ENCODE measurements at regions not wholly inside any gene's neighbourhood (a gene's known extent, or its start where the extent isn't known, plus 50 kb on each side); places are given as distances from the start of the nearest gene placed in this dataset.
"Not testable (repeated sequence)": the region's sequence is repeated elsewhere in the genome, so short reads cannot be mapped to it uniquely, and the experiment has no call there.

DNA sequence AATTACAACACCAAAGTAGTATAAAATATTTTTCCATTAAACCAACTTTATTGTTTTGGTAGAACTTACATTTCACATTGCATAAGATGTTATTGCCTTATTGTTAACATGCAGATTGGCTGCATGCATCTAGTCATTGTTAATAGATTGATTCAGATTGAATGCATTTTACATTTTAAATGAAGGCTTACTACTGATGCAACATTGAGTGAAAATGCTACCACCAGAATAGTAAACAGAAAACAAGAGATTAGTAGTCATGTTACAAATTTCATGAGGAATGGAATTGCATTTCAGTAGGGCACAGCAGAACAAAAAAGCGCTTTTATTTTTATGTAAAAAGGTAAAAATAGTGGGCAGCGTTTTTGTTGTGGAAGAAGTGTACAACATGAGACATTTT is 298.3 kb downstream of the ARL4A start:
- no peak for DNase-seq (ENCODE audit: low read depth, low spot score)

DNA sequence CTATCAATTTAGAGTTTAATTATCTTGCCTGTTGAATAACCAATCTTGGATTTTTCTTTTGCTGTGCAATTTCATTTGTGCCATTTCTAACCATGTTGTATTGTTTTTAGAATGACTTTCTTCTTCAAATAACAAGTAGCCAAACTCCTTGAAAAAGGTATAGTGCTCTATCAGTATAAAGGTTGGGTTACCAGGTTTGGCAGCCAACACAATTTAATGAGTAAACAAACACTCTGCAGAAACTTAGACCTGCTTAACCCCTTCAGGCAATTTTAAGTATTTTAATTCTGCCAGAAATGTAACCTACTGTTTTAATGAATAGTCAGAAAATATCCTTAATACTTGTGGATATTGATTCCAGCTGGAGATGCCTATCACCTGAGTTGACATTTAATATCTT is 299.8 kb downstream of the ARL4A start:
- DNase-seq (ENCODE audit: low read depth, low spot score) = no peak

DNA sequence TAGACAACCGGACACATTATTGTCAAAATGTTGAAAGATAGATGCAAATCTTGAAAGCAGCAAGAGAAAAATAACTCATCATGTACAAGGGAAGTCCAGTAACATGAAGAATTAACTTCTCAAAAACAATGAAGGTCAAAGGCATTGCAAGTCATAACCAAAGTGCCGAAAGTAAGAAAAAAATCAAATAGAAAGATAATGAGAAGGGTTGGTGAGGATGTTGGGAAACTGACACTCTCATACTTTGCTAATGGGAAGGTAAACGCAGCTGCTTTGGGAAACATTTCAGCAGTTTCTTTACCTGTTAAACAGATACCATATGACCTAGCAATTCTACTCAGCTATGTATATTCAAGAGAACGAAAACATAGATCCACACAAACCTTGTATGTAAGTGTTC is 303.0 kb downstream of the ARL4A start:
- DNase-seq (ENCODE audit: low read depth, low spot score) = no peak

DNA sequence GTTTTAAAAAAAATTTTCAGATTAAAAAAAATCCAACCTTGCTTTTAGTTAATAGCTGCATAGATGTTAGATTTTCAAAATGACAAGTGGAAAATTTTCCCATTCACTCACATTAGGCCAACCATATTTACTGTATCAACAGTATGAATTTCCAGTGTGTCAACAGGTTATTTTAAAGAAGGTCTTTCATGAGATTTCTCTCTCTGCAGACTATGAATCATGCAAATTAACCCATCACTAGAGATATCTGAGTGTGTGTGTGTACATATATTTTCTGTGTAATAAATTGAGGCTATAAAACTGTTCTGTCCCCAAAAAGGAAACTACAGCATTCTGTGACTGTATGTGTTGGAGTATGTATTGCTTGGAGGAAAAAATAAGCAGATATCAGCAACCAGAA is 305.6 kb downstream of the ARL4A start:
- no peak for DNase-seq (ENCODE audit: low read depth, low spot score)

DNA sequence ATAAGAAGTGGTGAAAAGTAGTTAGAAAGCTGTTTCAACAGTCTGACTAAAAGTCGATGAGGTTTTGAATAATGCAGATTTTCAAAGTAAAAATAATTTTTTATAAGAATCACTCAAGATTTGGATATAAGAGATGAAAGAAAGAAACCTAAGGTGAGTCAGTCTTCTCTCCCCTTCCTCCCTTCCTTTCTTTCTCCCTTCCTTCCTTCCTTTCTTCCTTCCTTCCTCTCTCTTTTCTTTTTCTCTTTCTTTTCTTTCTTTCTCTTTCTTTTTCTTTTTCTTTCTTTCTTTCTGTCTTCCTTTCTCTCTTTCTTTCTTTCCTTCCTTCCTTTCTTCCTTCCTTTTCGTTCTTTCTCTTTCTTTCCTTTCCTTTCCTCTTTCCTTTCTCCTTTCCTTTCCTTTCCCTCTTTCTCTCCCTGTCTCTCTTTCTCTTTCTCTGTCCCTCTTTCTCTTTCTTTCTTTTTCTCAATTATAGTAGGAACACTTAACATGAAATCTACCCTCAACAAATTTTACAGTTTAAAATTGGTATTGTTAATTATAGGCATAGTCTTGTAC is 308.6 kb downstream of the ARL4A start:
- no peak for DNase-seq (ENCODE audit: low read depth, low spot score)

DNA sequence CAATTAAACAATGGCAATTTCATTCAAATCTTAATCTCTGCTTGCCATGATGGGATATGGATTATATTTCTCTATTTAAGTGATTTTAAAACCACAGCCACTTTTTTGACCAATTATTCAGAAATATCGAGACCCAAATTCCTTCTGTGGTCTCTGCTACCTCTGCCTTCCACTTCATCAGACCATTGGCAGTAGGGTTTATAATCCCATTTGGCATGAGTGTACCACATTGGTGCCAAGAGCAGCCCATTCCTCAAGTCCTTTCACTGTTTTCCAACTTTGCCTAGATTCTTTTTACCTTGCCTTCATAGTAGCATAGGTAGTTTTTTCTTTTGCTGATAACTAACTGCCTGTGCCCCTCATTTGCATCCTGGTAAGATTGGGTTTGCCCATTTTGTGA is 319.9 kb downstream of the ARL4A start:
- no peak for DNase-seq (ENCODE audit: low read depth, low spot score)

DNA sequence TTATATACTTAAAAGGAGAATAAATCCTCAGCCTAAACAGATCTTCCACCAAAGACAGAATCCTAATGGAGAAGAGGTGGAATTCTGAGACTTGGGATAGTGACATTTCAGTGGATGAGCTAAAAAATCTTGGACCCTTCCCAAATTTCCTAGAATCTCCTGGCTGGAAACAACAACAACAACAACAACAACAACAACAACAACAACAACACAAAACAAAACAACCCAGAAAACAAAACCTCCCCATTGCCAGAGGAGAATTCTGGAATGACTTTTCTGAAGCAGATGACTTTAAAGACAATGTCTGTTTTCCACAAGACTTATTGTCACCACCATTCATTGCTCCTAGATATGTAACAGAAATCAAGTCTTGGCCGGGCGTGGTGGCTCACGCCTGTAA is 322.1 kb downstream of the ARL4A start:
- no peak for DNase-seq (ENCODE audit: low read depth, low spot score)

DNA sequence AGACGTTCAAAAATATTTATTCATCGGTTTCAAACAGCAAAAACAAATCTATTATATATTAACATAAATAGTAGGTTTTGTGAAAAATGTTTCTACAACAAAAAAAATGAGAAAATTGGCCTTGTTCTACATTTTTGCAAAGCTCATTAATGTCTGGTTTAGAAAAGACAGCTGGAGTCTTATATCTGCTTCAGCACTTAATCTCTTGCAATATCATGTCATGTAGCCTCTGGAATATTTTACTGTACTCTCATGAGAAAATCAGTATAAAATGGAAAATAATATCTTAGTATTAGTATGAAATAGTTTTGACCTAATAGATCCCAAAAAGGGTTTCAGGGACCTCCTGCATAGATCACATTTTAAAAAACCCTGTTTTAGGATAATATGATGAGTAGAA is 326.6 kb downstream of the ARL4A start:
- DNase-seq (ENCODE audit: low read depth, low spot score) = no peak

DNA sequence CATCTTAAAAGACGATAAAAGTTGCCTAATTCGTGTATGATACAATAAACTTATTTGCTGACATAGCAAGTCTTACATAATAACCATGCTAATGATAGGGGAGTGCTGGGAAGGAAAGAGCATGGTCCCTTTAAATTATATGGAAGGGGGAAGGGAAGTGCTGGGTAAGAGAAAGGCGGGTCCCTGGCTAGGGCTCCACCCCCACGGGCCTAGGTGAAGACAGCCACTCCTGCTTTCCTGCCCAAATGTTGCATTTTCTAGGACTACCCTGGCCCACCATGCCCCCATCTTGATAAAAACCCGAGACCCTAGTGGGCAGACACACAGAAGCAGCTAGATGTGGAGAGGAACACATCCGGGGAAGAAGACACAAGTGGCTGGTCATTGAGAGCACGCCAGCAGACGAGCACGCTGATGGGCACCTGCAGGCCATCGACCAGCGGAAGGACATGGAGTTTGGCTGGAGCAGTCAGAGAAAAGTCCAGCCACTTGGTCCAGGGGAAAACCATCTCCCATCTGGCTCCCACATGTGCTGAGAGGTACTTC is 328.7 kb downstream of the ARL4A start:
- DNase-seq (ENCODE audit: low read depth, low spot score) = no peak

DNA sequence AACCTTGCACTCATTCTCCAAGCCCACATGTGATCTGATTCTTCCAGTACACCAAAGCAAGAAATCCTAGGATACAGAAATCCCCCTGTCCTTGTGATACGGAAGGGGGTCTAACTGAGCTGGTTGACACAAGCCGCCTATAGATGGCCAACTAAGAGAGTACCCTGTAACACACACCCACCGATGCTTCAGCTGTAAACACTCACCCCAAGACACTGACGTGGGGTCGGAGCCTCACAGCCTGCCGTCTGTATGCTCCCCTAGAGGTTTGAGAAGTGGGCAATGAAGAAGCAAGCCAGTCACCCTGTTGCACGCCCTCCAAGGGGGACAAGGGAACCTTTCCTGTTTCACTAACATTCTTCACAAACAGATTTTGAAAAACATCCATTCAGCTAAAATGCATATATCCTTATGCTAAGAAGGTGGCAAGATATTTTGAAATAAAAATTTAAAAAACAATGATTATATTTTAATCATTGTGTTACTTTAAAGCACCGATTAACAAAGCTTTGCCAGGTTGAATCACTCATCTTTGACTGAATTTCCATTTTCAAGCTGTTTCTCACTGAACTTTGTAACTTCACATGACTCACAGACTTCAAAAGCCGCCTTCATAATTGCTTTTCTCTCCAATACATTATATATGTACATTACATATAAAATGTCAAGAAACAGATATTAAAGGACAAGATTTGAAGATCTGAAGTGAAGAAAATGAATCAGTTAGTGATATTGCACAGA is 329.3 kb downstream of the ARL4A start:
- DNase-seq (ENCODE audit: low read depth, low spot score) = no peak

DNA sequence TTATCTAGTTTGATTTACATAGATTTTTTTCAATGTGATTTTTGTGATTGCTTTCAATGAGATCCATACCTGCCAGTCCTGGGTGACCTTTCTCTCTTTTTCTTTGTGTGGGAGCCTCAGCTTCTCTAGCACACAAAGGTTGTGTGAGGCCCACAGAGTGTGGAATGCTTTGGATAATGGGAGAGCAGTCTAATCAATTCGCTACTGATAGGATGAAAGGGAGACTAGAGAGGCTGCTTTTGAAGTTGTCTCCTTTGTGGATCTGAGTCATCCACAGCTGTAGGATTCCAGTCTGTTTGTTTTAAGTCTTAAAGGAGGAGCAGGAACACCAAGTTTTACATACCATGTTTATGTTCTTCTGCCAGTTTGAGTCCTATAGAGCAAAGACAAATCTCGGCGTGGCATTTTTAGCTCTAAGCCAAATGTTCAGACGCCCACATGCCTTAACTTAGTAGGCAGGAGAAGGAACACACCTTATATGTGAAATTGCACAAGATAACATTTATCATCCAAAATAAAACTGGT is 330.0 kb downstream of the ARL4A start:
- no peak for DNase-seq (ENCODE audit: low read depth, low spot score)

DNA sequence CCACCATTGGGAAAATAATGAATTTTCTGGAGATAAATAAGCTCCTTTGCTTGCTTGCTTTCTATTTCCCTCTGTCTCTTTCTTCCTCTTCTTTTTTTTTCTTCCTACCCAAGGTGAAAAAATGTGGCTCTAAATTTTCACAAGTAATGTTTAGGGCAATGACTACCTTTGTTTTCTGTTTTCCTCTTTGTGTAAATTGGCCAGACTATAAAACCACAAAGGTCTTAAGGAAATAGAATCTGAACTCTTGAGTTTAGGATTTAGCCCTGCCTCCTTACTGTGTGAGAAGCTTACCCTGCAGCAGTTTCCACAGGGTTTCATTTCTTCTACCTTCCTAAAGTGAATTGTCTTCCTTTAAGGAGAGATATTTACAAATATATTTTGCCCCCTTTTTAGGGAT is 330.4 kb downstream of the ARL4A start:
- DNase-seq (ENCODE audit: low read depth, low spot score) = no peak

DNA sequence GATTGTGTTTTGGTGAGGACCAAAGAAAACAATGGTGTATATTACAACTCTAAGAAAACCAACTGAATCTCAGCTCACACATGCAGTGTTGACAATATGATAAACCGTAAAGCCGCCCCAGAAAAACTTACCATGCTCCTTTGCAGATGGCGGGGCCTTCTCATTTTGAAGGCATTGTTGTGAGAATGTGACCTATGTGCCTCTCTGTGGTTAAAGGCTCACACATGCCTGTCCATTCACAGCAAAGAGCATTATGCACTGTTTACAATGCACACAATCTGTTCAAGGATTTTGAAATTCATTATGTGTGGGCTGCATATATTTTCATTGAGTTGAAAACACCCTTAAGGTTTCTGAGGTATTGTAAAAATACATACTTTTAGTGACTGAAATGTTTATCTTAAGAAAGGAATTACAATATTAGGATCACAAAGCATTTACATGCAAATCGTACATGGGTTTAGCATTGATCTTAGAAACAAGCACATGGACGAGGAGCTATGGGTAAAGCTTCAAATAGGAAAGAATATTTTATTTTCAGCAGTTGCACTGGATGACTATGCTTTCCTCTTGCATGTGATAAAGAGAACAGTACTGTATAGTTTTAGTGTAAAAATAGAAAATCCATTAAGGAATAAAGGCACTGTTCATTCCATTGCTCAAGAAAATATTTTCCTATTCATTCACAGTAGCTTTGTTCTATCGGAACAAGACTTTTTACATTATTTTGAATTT is 334.3 kb downstream of the ARL4A start:
- no peak for DNase-seq (ENCODE audit: low read depth, low spot score)

DNA sequence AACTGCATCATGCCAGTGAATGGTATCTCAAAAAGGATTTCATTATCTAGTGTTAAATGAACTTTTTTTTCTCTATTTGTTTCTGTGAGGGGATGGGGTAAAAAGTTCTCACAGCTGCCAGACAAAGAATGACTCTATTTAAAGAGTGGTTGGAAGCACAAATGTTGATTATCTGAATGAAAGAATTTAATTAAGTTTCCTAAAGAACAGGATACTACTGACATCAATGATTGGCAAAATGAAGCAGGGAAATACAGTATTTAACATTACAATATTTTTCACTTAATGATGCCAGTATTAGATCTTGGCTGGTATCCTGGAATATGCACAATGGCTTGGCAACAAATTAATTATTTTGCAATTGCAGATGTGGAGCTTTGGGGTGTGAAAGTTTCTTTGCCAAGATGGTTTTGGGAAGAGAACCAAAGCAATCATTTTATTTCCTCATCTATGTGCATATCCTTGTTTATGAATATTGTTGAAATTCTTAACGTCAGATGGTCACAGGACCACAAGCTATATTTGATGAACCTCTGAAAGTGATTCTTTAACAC is 336.8 kb downstream of the ARL4A start:
- peak; percentile 60 for DNase-seq (ENCODE audit: low read depth, low spot score)

DNA sequence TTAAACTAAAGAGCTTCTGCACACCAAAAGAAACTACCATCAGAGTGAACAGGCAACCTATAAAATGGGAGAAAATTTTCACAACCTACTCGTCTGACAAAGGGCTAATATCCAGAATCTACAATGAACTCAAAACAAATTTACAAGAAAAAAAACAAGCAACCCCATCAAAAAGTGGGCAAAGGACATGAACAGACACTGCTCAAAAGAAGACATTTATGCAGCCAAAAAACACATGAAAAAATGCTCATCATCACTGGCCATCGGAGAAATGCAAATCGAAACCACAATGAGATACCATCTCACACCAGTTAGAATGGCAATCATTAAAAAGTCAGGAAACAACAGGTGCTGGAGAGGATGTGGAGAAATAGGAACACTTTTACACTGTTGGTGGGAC is 337.6 kb downstream of the ARL4A start:
- DNase-seq (ENCODE audit: low read depth, low spot score) = not testable (repeated sequence)

DNA sequence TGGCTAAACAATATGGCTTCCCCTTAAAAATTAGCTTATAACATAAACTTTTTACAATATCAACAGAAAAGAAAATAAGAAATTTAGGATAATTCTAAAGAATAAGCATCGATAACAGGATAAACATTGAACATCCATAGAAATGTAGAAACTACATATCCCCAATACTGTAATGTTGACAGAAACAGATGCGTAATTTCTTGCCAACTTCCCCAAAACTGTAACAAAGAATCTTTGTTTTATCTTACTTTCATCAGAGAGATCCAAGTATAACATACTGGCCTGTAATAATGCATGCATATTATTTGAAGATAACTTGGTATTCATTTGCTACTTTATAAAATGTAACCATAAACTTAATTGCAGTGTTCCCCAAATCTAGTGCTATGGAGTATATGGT is 339.9 kb downstream of the ARL4A start:
- no peak for DNase-seq (ENCODE audit: low read depth, low spot score)

DNA sequence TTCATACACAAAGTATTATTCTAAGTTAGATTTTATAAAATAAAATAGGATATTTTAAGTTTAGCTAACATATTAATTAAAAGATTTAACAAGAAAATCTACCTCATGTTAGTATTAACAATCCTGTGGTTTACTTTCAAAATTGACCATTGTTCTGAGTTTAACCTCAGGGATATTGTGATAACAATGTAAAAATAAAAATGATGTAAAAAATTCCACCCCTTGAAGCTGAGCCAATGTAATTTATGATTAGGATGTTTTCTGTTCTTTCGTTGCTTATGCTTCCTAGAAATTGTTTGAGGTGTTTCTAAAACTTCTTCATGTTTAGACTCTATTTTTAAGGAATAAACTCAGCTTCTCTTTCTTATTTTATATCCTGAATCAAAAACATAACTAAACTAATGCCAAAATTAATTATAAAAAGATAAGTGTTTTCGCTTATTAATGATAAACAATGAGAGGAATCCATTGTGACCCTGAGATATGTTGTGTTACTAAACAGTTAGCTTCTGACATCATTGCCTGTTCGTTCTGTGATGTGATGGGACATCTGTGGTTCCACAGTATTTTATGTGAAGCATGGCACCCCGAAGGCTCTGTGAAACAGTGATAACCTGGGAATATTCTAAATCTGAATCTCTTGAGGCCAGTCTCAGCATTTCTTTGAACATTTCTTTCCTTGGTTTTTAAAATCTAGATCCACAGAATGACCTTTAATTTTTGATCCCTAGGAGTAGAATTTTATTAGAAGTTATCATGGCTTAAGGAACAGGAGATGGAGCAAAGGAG is 340.8 kb downstream of the ARL4A start:
- no peak for DNase-seq (ENCODE audit: low read depth, low spot score)

DNA sequence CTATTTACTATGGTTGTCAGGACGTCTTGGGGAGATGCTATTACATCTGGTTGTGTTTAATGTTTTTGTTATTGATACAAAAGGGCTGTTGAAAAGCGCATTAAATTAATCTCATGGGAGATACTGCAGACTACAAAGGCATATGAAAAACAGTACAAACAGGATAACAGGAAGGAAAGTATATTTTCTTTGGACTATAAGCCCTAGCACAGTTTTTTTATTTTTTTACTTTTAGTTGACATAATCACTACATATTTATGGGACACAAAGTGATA is 341.3 kb downstream of the ARL4A start:
- DNase-seq (ENCODE audit: low read depth, low spot score) = no peak

DNA sequence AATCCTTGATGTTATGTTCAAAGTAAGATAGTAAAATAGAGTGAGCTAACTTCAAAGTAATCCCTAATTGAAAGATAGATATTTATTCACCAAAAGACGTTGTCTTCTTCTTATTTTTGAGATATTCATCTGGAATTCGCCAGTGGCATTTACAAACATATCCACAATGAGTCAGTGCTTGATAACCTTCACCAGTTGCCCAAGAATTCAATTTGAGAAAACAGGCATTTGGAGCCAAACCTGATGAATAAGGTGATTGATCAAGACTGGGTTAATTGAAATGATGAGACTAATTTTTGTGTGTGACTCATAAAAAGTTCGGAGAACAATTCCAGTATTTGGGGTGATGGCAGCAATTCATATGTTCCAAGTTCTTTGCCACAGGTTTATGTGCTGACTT is 344.0 kb downstream of the ARL4A start:
- no peak for DNase-seq (ENCODE audit: low read depth, low spot score)

DNA sequence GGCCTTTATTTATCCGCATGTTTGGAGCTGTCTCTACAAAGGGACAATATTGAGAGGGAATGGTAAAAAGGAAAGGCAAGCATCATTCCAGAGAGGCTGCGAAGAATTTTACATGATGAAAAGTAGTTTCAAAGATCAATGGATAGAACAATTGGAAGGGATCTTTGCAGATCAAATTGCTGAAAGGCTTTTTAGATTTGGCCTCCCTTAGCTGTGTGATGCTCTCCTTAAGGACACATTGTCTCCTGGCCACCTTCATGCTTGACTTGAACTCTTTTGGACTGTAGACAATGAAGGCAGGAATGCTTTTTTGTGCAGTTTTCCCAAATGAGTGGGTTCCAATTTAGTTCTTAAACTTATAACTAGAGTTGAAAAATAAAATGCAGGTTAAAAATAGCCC is 344.7 kb downstream of the ARL4A start:
- DNase-seq (ENCODE audit: low read depth, low spot score) = no peak

DNA sequence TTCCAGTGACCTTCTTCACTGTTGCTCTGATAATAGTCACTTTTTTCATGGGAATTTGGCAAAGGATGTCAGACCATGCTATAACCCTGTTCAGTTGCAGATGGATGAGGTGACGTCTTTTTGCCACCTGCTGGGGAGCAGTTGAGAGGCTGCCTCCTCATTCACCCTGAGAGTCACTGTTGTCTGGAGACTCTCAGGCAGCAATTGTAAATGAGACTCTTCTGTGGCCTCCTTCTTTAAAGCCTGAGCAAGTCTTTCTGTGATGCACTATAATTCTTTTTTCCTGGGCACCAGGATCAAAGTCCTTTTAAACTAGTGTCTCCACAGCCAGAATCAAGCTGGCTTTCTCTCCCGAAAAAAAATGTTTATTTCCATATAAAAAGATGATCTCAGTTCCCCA is 345.1 kb downstream of the ARL4A start:
- DNase-seq (ENCODE audit: low read depth, low spot score) = no peak

DNA sequence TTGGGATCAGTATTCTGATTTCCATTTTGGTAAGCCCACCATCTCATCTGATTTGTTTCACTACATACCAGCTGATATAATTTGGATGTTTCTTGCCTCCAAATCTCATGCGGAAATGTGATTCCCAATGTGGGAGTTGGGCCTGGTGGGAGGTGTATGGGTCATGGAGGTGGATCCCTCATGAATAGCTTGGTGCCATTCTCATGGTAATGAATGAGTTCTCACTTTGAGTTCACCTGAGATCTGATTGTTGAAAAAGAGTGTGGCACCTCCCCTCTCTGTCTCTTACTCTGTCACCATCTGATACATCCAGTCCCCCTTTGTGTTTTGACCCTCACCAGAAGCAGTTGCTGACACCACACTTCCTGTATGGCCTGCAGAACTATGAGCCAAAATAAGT is 347.3 kb downstream of the ARL4A start:
- no peak for DNase-seq (ENCODE audit: low read depth, low spot score)

Measured in pulmonary artery endothelial cell (primary cell).